ENCODE measurements at regions not wholly inside any gene's neighbourhood (a gene's known extent, or its start where the extent isn't known, plus 50 kb on each side); places are given as distances from the start of the nearest gene placed in this dataset.

DNA sequence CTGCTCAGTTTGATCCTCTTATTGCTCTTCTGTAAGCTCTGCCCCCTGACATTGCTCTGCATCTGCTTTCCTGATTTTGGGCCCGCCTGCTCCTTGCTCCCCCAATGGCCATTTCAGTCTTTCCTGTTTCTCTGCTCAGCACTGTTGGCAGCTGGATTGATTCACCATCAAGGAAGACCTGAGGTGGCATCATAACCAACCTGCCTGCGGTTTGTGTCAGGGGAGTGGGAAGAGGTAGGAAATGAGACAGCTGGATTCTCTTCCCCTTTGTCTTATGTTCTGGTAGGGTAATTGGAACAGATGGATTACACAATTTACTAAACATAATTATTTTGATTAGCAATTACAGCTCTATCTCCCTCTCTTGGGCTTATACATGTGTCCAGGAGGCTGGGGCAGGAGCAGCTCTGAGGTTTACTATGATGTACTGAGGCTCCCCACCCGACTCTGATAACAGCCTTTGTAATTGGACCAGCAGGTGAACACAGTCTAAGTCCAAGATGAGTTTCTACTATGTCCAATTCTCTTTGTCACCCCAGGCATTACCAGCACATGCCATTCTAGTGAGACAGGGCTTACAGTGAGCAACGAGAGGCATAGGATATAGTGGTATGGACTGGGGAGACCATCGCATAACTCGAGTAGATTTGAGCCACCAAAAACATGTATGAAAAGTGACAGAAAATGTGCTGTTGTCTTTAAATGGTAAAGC, 151.8 kb upstream of the MMADHC start:
- Histone ChIP-seq H3K27me3 (no peaks in the 10 kb centered on the region), H3K36me3 (no peaks in the 10 kb centered on the region), H3K9me3 (no peaks in the 10 kb centered on the region), H3K4me1 (peaks cover 0 to 14% (median 2%) of the 10 kb centered on the region in 3 donors), H3K4me3 (no peak overlapping the region), H3K27ac (no peak overlapping the region)
- no peak for TF ChIP-seq POLR2A (IDR thresholded peaks at IDR 0.05)
- TF ChIP-seq, protein P1, sequence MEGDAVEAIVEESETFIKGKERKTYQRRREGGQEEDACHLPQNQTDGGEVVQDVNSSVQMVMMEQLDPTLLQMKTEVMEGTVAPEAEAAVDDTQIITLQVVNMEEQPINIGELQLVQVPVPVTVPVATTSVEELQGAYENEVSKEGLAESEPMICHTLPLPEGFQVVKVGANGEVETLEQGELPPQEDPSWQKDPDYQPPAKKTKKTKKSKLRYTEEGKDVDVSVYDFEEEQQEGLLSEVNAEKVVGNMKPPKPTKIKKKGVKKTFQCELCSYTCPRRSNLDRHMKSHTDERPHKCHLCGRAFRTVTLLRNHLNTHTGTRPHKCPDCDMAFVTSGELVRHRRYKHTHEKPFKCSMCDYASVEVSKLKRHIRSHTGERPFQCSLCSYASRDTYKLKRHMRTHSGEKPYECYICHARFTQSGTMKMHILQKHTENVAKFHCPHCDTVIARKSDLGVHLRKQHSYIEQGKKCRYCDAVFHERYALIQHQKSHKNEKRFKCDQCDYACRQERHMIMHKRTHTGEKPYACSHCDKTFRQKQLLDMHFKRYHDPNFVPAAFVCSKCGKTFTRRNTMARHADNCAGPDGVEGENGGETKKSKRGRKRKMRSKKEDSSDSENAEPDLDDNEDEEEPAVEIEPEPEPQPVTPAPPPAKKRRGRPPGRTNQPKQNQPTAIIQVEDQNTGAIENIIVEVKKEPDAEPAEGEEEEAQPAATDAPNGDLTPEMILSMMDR (IDR thresholded peaks at IDR 0.05) = no peak
- no peak for DNase-seq
- intact Hi-C loops (cut with DNase I) = no loop called here
- WGBS, 2 donors = 82 to 83% methylated on average over 4 to 6 of the region's 6 CpGs

DNA sequence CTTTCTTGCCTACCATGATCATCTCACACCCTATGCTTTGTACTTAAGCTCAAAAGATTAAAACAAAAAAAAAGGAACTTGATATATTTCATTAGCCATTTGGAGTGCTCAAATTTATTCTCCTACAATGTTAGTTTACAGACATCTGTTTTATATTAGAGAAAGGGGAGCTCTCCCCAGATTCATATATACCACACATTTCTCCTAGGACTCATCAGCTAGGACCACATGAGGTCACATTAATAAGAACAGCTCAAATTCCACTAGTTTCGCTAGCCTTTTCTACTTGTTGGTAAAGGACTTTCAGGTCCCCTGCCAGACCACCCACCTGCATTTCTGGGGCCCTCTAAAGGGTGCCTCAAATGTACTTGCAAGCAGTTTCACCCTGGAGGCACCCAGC, 151.2 kb upstream of the MMADHC start:
- intact Hi-C loops (cut with DNase I) = no loop called here
- WGBS, 2 donors = 50 to 84% methylated on average over 1 of the region's 1 CpG

DNA sequence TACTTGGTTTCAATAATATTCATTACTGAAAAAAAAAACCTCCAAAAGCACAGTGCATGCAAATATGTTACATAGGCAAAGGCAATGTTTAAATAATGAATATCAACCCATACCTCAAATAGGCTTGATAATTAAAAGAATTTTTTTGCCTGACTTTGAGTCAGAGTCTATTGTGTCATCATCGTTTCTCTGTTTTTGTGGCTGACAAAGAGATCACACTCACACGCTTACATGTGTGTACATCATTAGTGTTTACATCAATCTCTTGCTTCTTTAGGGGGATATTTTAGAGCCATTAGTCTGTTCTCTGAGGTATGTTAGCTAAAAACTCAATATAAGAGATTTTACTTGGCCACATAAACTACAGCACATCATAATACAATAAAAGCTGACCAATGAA, 150.3 kb upstream of the MMADHC start:
- Histone ChIP-seq H3K27me3 (no peaks in the 10 kb centered on the region), H3K4me1 (peaks cover 0 to 16% (median 2%) of the 10 kb centered on the region in 3 donors), H3K36me3 (no peaks in the 10 kb centered on the region), H3K4me3 (no peak overlapping the region), H3K27ac (no peak overlapping the region), H3K9me3 (no peaks in the 10 kb centered on the region)
- WGBS, 2 donors = 82 to 92% methylated on average over 2 of the region's 2 CpGs
- TF ChIP-seq, protein P1 (IDR thresholded peaks at IDR 0.05) = no peak
- no peak for TF ChIP-seq POLR2A (IDR thresholded peaks at IDR 0.05)
- no peak for DNase-seq
- intact Hi-C loops (cut with DNase I) = no loop called here

More for the DNA sequence above, 151.2 kb upstream of the MMADHC start:
- no peak for DNase-seq
- Histone ChIP-seq H3K4me3 (no peak overlapping the region), H3K9me3 (no peaks in the 10 kb centered on the region), H3K4me1 (peaks cover 0 to 16% (median 2%) of the 10 kb centered on the region in 3 donors), H3K27ac (no peak overlapping the region), H3K27me3 (no peaks in the 10 kb centered on the region), H3K36me3 (no peaks in the 10 kb centered on the region)
- TF ChIP-seq, protein P1 (IDR thresholded peaks at IDR 0.05) = no peak
- no peak for TF ChIP-seq POLR2A (IDR thresholded peaks at IDR 0.05)

DNA sequence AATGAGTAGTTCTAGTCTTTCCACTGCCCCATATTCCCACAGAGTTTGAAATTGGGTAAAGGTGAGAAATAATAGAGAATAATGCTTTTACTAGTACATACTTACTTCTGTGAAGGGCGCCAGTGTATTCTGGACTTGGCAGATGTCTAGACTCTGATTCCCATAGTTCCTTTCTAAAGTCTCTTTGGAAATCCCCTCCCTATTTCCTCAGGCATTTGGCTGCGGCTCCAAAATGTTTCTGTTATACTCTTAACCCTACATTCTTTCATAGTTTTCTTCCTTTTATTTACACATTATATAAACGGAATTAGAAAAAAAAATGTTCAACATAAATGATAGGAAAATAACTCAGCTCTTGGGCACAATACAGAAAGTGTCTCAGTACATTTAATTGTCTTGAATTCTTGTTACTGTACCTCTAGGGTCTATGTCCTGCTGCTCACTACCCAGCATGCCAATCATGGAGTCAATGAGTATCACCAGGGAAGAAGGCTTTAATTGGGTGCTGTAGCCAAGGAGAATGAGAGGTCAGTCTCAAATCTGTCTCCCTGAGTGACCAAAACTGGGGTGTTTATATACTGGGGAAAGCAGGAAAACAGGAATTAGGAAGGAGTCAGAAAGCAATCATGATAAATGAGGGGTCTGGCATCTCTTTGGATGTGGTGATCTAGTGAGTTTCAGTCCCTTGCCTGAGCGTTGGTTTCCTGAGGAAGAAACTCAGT, 147.8 kb upstream of the MMADHC start:
- H3K27ac ChIP-seq = no peak overlapping the region
- TF ChIP-seq, protein P1 (IDR thresholded peaks at IDR 0.05) = no peak
- TF ChIP-seq POLR2A (IDR thresholded peaks at IDR 0.05) = no peak
- WGBS, 2 donors = 32% methylated on average over 4 of the region's 4 CpGs
- H3K27me3 ChIP-seq = no peaks in the 10 kb centered on the region
- H3K4me3 ChIP-seq = no peak overlapping the region
- intact Hi-C loops (cut with DNase I) = no loop called here
- H3K4me1 ChIP-seq = peaks cover 0 to 38% (median 2%) of the 10 kb centered on the region in 3 donors
- no peak for DNase-seq
- H3K9me3 ChIP-seq = no peaks in the 10 kb centered on the region
- no peaks in the 10 kb centered on the region for H3K36me3 ChIP-seq

DNA sequence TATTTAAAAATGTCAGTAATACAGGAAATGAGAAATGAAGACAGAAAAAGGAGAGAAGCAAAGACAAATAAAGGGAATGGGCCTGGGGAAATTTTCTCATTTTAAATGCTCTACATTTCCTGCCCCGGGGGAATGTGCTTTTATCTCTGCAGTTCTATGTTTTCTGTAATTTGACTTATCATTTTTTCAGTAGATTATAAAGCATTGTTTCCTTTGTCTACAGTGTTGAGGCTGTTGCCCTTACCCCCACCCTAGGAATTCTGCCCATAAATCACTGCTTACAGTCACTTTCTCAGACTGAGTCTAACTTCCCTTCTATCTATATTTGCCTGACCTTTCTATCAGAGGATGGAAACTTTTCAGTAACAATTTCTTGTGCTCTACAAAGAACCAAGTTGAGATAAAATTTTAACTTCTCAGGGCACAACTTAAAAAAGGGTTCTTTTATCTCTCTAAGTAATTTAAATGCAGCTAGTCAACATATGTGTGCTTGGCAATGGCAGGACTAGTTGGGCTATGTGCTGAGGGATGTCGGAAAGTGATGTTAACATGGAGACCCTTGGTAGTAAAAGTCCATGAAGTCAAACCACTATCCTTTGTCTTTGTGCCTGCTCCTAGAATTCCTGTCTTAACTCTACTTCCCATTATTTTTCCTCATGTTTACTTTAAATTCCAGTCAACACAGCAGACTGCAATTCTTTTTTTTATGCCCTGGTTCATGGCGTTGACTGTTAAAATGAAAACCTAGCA, 146.5 kb upstream of the MMADHC start:
- intact Hi-C loops (cut with DNase I) = no loop called here
- Histone ChIP-seq H3K36me3 (no peaks in the 10 kb centered on the region), H3K4me1 (peaks cover 0 to 38% (median 2%) of the 10 kb centered on the region in 3 donors), H3K4me3 (no peak overlapping the region), H3K9me3 (no peaks in the 10 kb centered on the region), H3K27ac (no peak overlapping the region), H3K27me3 (no peaks in the 10 kb centered on the region)
- WGBS, 2 donors = 58 to 60% methylated on average over 3 of the region's 3 CpGs
- no peak for TF ChIP-seq POLR2A (IDR thresholded peaks at IDR 0.05)
- TF ChIP-seq, protein P1 (IDR thresholded peaks at IDR 0.05) = no peak
- no peak for DNase-seq

Data from esophagus squamous epithelium (tissue), 5 donors.